GM12878 (cell line): ENCODE measurements at regions not wholly inside any gene's neighbourhood (a gene's known extent, or its start where the extent isn't known, plus 50 kb on each side); places are given as distances from the start of the nearest gene placed in this dataset.

ENCODE experiments used
- CHD1 ChIP-seq: IDR thresholded peaks from 2 replicates; pipeline ENCODE4 v1.6.1; 2012; ENCODE audit warnings: low read depth, low read length, improper control_type of control experiment
- CREM ChIP-seq: IDR thresholded peaks from 2 replicates; pipeline ENCODE4 v1.6.1; 2014; ENCODE audit warnings: antibody characterized with exemption, low read depth
- DPF2 ChIP-seq: fragments of 450-650 bp; IDR thresholded peaks from 2 replicates; pipeline ENCODE4 v1.6.1; 2017; ENCODE audit warnings: mild to moderate bottlenecking
- EZH2 ChIP-seq: IDR thresholded peaks from 2 replicates; pipeline ENCODE4 v1.6.1; 2012; ENCODE audit warnings: low read depth, mild to moderate bottlenecking, control low read depth, inconsistent platforms, low read length, borderline replicate concordance; ENCODE audit not compliant: control insufficient read depth
- FOXM1 ChIP-seq: IDR thresholded peaks from 2 replicates; pipeline ENCODE4 v1.6.1; 2012; ENCODE audit warnings: low read depth, mild to moderate bottlenecking, inconsistent platforms, low read length, moderate library complexity
- HDAC2 ChIP-seq: fragments of 200-600 bp; sonication (generic); IDR thresholded peaks from 2 replicates; pipeline ENCODE4 v1.6.1; 2017
- HDAC6 ChIP-seq: fragments of 200-600 bp; sonication (generic); IDR thresholded peaks from one replicate; pipeline ENCODE4 v1.8.0; 2017; ENCODE audit warnings: antibody characterized with exemption; ENCODE audit not compliant: unreplicated experiment
- HDGF ChIP-seq: fragments of 450-650 bp; IDR thresholded peaks from 2 replicates; pipeline ENCODE4 v1.6.1; 2016; ENCODE audit warnings: antibody characterized with exemption
- MTA2 ChIP-seq: fragments of 450-650 bp; IDR thresholded peaks from 2 replicates; pipeline ENCODE4 v1.6.1; 2016; ENCODE audit warnings: low read depth, mild to moderate bottlenecking, moderate library complexity
- MYC ChIP-seq: IDR thresholded peaks from 2 replicates; pipeline ENCODE4 v1.6.1; 2011; ENCODE audit warnings: mild to moderate bottlenecking, low read length, moderate library complexity, inconsistent platforms; ENCODE audit not compliant: insufficient read depth, insufficient replicate concordance, insufficient read length, severe bottlenecking
- NFXL1 ChIP-seq: fragments of 450-650 bp; IDR thresholded peaks from 2 replicates; pipeline ENCODE4 v1.6.1; 2017; ENCODE audit warnings: antibody characterized with exemption, mild to moderate bottlenecking, borderline replicate concordance
- SPI1 ChIP-seq: IDR thresholded peaks from 2 replicates; pipeline ENCODE4 v1.6.1; 2011; ENCODE audit warnings: low read depth, mild to moderate bottlenecking, low read length, moderate library complexity, borderline replicate concordance; ENCODE audit not compliant: insufficient read depth
- SREBF2 ChIP-seq: IDR thresholded peaks from 2 replicates; pipeline ENCODE4 v1.6.1; 2012; ENCODE audit warnings: mild to moderate bottlenecking, low read length
- WRNIP1 ChIP-seq: IDR thresholded peaks from 2 replicates; pipeline ENCODE4 v1.6.1; 2011; ENCODE audit warnings: low read depth, low read length, improper control_type of control experiment, borderline replicate concordance
- ZNF207 ChIP-seq: fragments of 450-650 bp; IDR thresholded peaks from 2 replicates; pipeline ENCODE4 v1.6.1; 2014; ENCODE audit warnings: antibody characterized with exemption, mild to moderate bottlenecking, borderline replicate concordance
- TF ChIP-seq, protein P1 (sequence below): IDR thresholded peaks from 2 replicates; pipeline ENCODE4 v1.6.1; 2011; ENCODE audit warnings: borderline replicate concordance, low read depth, mild to moderate bottlenecking, moderate library complexity, mixed read lengths, low read length; ENCODE audit not compliant: insufficient read depth; ENCODE audit errors: extremely low read length
- TF ChIP-seq, protein P2 (sequence below): fragments of 450-650 bp; IDR thresholded peaks from 2 replicates; pipeline ENCODE4 v1.6.1; 2016; ENCODE audit warnings: mild to moderate bottlenecking, moderate library complexity, borderline replicate concordance
- TF ChIP-seq, protein P3 (sequence below): IDR thresholded peaks from 2 replicates; pipeline ENCODE4 v1.6.1; 2012; ENCODE audit warnings: low read depth, low read length, improper control_type of control experiment
- TF ChIP-seq, protein P4 (sequence below): IDR thresholded peaks from 2 replicates; pipeline ENCODE4 v1.6.1; 2012; ENCODE audit warnings: low read depth, low read length, improper control_type of control experiment

DNA sequence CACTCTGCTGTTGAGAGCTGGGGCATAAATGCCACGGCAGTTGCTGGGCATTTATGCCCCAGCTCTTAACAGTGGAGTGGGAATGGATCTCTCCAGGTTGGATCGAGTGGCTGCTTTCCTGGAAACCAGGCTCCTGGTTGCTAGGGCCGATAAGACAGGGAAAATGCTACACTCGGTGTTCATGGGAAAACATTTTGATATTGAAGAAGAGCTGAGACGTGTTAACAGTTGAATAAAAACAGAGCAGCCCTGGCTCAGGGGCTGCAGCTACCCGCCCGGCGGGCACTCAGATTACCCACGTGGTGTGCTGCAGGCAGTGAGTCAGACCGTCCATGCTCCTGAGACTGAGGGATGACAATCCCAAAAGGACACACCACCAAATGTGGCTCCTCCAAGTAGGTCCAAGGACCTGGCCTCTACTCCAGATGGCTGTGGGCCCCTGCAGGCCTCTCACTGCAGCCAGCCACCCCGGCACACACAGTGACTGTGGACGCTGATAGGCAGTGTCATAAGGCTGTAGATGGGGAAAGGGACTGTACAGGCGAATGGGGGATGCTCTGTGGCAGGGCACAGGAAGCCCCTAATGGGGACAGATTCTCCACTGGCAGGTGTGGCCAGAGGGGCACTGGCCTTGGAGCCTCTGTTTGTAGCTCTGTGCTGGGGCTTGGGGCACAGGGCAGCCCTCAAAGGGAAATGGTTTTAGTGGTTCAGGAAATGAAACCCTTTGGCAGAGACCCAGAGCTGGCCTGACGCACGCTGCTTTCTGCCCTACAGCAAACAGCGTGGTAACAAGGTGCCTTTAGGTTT, 237.8 kb downstream of the LY86 start (continued):
- TF ChIP-seq MYC, result no peak
- TF ChIP-seq FOXM1, result no peak
- TF ChIP-seq HDAC6, result no peak
- TF ChIP-seq, protein P1, sequence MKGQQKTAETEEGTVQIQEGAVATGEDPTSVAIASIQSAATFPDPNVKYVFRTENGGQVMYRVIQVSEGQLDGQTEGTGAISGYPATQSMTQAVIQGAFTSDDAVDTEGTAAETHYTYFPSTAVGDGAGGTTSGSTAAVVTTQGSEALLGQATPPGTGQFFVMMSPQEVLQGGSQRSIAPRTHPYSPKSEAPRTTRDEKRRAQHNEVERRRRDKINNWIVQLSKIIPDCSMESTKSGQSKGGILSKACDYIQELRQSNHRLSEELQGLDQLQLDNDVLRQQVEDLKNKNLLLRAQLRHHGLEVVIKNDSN, result no peak
- TF ChIP-seq HDGF, result no peak
- TF ChIP-seq, protein P2, sequence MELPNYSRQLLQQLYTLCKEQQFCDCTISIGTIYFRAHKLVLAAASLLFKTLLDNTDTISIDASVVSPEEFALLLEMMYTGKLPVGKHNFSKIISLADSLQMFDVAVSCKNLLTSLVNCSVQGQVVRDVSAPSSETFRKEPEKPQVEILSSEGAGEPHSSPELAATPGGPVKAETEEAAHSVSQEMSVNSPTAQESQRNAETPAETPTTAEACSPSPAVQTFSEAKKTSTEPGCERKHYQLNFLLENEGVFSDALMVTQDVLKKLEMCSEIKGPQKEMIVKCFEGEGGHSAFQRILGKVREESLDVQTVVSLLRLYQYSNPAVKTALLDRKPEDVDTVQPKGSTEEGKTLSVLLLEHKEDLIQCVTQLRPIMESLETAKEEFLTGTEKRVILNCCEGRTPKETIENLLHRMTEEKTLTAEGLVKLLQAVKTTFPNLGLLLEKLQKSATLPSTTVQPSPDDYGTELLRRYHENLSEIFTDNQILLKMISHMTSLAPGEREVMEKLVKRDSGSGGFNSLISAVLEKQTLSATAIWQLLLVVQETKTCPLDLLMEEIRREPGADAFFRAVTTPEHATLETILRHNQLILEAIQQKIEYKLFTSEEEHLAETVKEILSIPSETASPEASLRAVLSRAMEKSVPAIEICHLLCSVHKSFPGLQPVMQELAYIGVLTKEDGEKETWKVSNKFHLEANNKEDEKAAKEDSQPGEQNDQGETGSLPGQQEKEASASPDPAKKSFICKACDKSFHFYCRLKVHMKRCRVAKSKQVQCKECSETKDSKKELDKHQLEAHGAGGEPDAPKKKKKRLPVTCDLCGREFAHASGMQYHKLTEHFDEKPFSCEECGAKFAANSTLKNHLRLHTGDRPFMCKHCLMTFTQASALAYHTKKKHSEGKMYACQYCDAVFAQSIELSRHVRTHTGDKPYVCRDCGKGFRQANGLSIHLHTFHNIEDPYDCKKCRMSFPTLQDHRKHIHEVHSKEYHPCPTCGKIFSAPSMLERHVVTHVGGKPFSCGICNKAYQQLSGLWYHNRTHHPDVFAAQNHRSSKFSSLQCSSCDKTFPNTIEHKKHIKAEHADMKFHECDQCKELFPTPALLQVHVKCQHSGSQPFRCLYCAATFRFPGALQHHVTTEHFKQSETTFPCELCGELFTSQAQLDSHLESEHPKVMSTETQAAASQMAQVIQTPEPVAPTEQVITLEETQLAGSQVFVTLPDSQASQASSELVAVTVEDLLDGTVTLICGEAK, result no peak
- TF ChIP-seq CREM, result 0 out of 2 replicates have a peak, but pooled peaks have one; percentile 22
- TF ChIP-seq, protein P3, sequence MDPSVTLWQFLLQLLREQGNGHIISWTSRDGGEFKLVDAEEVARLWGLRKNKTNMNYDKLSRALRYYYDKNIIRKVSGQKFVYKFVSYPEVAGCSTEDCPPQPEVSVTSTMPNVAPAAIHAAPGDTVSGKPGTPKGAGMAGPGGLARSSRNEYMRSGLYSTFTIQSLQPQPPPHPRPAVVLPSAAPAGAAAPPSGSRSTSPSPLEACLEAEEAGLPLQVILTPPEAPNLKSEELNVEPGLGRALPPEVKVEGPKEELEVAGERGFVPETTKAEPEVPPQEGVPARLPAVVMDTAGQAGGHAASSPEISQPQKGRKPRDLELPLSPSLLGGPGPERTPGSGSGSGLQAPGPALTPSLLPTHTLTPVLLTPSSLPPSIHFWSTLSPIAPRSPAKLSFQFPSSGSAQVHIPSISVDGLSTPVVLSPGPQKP, result no peak
- TF ChIP-seq DPF2, result 0 out of 2 replicates have a peak, but pooled peaks have one; percentile 50
- TF ChIP-seq, protein P4, sequence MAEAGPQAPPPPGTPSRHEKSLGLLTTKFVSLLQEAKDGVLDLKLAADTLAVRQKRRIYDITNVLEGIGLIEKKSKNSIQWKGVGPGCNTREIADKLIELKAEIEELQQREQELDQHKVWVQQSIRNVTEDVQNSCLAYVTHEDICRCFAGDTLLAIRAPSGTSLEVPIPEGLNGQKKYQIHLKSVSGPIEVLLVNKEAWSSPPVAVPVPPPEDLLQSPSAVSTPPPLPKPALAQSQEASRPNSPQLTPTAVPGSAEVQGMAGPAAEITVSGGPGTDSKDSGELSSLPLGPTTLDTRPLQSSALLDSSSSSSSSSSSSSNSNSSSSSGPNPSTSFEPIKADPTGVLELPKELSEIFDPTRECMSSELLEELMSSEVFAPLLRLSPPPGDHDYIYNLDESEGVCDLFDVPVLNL, result no peak
- TF ChIP-seq SREBF2, result no peak
- peak; percentile 11; the same call in 1 of the 2 replicates for TF ChIP-seq SPI1
- TF ChIP-seq ZNF207, result no peak
- no peak for TF ChIP-seq WRNIP1
- no peak for TF ChIP-seq EZH2
- TF ChIP-seq CHD1, result no peak
- TF ChIP-seq NFXL1, result no peak
- peak; percentile 68; the same call in 1 of the 2 replicates for TF ChIP-seq MTA2
- no peak for TF ChIP-seq HDAC2
